ENCODE measurements at regions not wholly inside any gene's neighbourhood (a gene's known extent, or its start where the extent isn't known, plus 50 kb on each side); places are given as distances from the start of the nearest gene placed in this dataset.

- DNase-seq (no peak), ATAC-seq (ENCODE audit: low read depth in 2 of 2) (no peak)
- Mint-ChIP-seq H3K4me1 (peaks cover 0 to 5% (median 0%) of the 10 kb centered on the region in 4 donors), H3K27me3 (peaks cover 23% of the 10 kb centered on the region), H3K36me3 (no peaks in the 10 kb centered on the region), H3K9me3 (no peaks in the 10 kb centered on the region), H3K27ac (no peak overlapping the region), H3K4me3 (no peak overlapping the region)
- Histone ChIP-seq H3K36me3 (ENCODE audit: control insufficient read depth, insufficient read depth, low read length) (no peaks in the 10 kb centered on the region), H3K4me1 (ENCODE audit: control insufficient read depth, insufficient read depth, low read length, poor library complexity, severe bottlenecking) (no peaks in the 10 kb centered on the region), H3K9me3 (ENCODE audit: control insufficient read depth in 2 of 2, low read length in 2 of 2) (no peaks in the 10 kb centered on the region), H3K27me3 (ENCODE audit: control insufficient read depth, insufficient read depth, low read length) (no peaks in the 10 kb centered on the region), H3K4me3 (ENCODE audit: low read depth, low read length) (no peak overlapping the region), H3K27ac (ENCODE audit: insufficient read depth, low read length, poor library complexity, severe bottlenecking) (no peak overlapping the region)
These were observed 222.6 kb upstream of the GLRA1 start for GRCh38 chr5:152147286-152147685.

DNA sequence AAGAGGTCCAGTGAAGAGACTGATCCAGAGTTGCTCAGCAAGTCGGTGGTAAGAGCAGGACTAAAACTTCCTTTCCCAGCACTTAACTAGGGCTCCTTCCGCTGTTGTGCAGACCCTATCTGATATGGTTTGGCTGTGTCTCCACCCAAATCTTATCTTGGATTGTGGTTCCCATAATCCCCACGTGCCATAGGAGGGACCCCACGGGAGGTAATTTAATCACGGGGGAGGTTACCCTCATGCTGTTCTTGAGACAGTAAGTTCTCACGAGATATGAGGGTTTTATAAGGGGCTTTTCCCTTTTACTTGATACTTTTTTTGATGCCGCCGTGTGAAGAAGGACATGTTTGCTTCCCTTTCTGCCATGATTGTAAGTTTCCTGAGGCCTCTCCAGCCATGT, 221.9 kb upstream of the GLRA1 start:
- H3K4me3 Mint-ChIP-seq, result no peak overlapping the region
- H3K4me1 Mint-ChIP-seq, result peaks cover 0 to 5% (median 0%) of the 10 kb centered on the region in 4 donors
- no peak for DNase-seq
- no peaks in the 10 kb centered on the region for H3K36me3 ChIP-seq (ENCODE audit: control insufficient read depth, insufficient read depth, low read length)
- H3K36me3 Mint-ChIP-seq, result no peaks in the 10 kb centered on the region
- no peaks in the 10 kb centered on the region for H3K27me3 ChIP-seq (ENCODE audit: control insufficient read depth, insufficient read depth, low read length)
- H3K27ac Mint-ChIP-seq, result no peak overlapping the region
- H3K4me1 ChIP-seq (ENCODE audit: control insufficient read depth, insufficient read depth, low read length, poor library complexity, severe bottlenecking), result no peaks in the 10 kb centered on the region
- no peak for ATAC-seq (ENCODE audit: low read depth in 2 of 2)
- H3K27ac ChIP-seq (ENCODE audit: insufficient read depth, low read length, poor library complexity, severe bottlenecking), result no peak overlapping the region
- H3K9me3 ChIP-seq (ENCODE audit: control insufficient read depth in 2 of 2, low read length in 2 of 2), result no peaks in the 10 kb centered on the region
- H3K27me3 Mint-ChIP-seq, result peaks cover 22% of the 10 kb centered on the region
- H3K4me3 ChIP-seq (ENCODE audit: low read depth, low read length), result no peak overlapping the region
- no peaks in the 10 kb centered on the region for H3K9me3 Mint-ChIP-seq

- no peaks in the 10 kb centered on the region for H3K36me3 ChIP-seq (ENCODE audit: control insufficient read depth, insufficient read depth, low read length)
- H3K27ac ChIP-seq (ENCODE audit: insufficient read depth, low read length, poor library complexity, severe bottlenecking), result no peak overlapping the region
- no peaks in the 10 kb centered on the region for H3K4me1 ChIP-seq (ENCODE audit: control insufficient read depth, insufficient read depth, low read length, poor library complexity, severe bottlenecking)
- no peaks in the 10 kb centered on the region for H3K9me3 ChIP-seq (ENCODE audit: control insufficient read depth in 2 of 2, low read length in 2 of 2)
- H3K4me3 ChIP-seq (ENCODE audit: low read depth, low read length), result no peak overlapping the region
- Mint-ChIP-seq H3K9me3 (no peaks in the 10 kb centered on the region), H3K27me3 (peaks cover 11% of the 10 kb centered on the region), H3K4me3 (no peak overlapping the region), H3K27ac (no peak overlapping the region), H3K4me1 (peaks cover 0 to 5% (median 0%) of the 10 kb centered on the region in 4 donors), H3K36me3 (no peaks in the 10 kb centered on the region)
- ATAC-seq (ENCODE audit: low read depth in 2 of 2), result no peak
- H3K27me3 ChIP-seq (ENCODE audit: control insufficient read depth, insufficient read depth, low read length), result no peaks in the 10 kb centered on the region
- no peak for DNase-seq
These were observed 219.9 kb upstream of the GLRA1 start for GRCh38 chr5:152144556-152144955.

GRCh38 chr5:152144030-152144429, 219.4 kb upstream of the GLRA1 start:
- H3K4me1 Mint-ChIP-seq, result peaks cover 0 to 5% (median 0%) of the 10 kb centered on the region in 4 donors
- no peaks in the 10 kb centered on the region for H3K4me1 ChIP-seq (ENCODE audit: control insufficient read depth, insufficient read depth, low read length, poor library complexity, severe bottlenecking)
- ATAC-seq (ENCODE audit: low read depth in 2 of 2), result no peak

DNA sequence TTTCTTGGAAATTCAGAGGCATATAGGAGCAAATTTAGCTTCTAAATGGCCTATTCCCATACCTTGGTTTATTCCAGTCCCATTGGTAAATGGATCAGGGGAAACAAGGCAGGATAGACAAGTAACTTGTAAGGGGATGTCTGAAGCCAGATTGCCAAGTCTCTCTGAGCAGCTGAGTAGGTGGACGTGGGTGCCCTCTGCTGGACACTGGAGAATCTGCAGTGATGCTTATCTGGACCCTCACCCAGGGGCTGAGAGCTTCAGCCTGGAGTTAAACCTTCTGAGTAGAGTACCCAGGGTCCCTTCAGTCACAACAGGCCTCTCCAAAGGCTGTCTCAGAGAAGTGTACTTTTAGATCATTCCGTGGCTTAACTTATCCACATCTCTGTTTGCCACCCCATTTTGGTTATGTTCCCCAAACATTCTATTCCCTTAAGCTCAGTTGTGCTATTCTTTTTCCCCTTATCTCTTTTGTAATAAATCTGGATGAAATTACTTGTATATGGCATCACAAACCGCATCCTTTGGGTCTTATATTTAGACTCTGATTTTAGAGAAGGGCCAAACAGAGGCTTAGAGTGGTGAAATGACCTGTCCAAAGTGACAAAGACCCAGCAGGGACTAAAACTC, 218.3 kb upstream of the GLRA1 start:
- Mint-ChIP-seq H3K27ac (no peak overlapping the region), H3K36me3 (no peaks in the 10 kb centered on the region), H3K4me3 (no peak overlapping the region), H3K9me3 (no peaks in the 10 kb centered on the region), H3K4me1 (peaks cover 0 to 5% (median 0%) of the 10 kb centered on the region in 4 donors), H3K27me3 (peaks cover 11% of the 10 kb centered on the region)
- H3K9me3 ChIP-seq (ENCODE audit: control insufficient read depth in 2 of 2, low read length in 2 of 2), result no peaks in the 10 kb centered on the region
- peak; percentile 59 to 67 for ATAC-seq (ENCODE audit: low read depth in 2 of 2)
- H3K27ac ChIP-seq (ENCODE audit: insufficient read depth, low read length, poor library complexity, severe bottlenecking), result no peak overlapping the region
- H3K4me3 ChIP-seq (ENCODE audit: low read depth, low read length), result no peak overlapping the region
- no peaks in the 10 kb centered on the region for H3K36me3 ChIP-seq (ENCODE audit: control insufficient read depth, insufficient read depth, low read length)
- H3K27me3 ChIP-seq (ENCODE audit: control insufficient read depth, insufficient read depth, low read length), result no peaks in the 10 kb centered on the region
- DNase-seq, result peak; percentile 44 to 71 (median 70)
- no peaks in the 10 kb centered on the region for H3K4me1 ChIP-seq (ENCODE audit: control insufficient read depth, insufficient read depth, low read length, poor library complexity, severe bottlenecking)

More at GRCh38 chr5:152144030-152144429, 219.4 kb upstream of the GLRA1 start:
- Mint-ChIP-seq H3K27me3 (peaks cover 11% of the 10 kb centered on the region), H3K36me3 (no peaks in the 10 kb centered on the region), H3K27ac (no peak overlapping the region), H3K9me3 (no peaks in the 10 kb centered on the region), H3K4me3 (no peak overlapping the region)
- Histone ChIP-seq H3K36me3 (ENCODE audit: control insufficient read depth, insufficient read depth, low read length) (no peaks in the 10 kb centered on the region), H3K4me3 (ENCODE audit: low read depth, low read length) (no peak overlapping the region), H3K9me3 (ENCODE audit: control insufficient read depth in 2 of 2, low read length in 2 of 2) (no peaks in the 10 kb centered on the region), H3K27me3 (ENCODE audit: control insufficient read depth, insufficient read depth, low read length) (no peaks in the 10 kb centered on the region), H3K27ac (ENCODE audit: insufficient read depth, low read length, poor library complexity, severe bottlenecking) (no peak overlapping the region)
- no peak for DNase-seq

DNA sequence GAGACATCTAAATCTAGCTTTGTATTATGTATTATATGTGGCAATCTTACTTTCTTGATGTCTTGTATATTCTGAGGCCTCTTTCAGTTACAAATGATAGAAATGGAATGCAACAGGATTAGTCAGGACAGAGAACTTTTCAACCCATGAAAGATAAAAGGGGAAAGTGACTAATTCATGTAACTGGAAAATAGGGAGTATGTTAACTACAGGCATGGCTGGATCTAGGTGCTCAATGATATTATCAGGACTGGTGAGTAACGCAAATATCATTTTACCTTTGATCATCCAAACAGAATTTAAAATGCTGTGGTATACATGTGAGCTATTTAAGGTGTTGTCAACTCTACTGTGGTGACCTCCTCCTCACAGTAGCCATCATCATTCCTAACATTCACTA, 215.7 kb upstream of the GLRA1 start:
- DNase-seq, result no peak
- no peaks in the 10 kb centered on the region for H3K4me1 Mint-ChIP-seq
- Histone ChIP-seq H3K4me1 (ENCODE audit: control insufficient read depth, insufficient read depth, low read length, poor library complexity, severe bottlenecking) (no peaks in the 10 kb centered on the region), H3K27me3 (ENCODE audit: control insufficient read depth, insufficient read depth, low read length) (no peaks in the 10 kb centered on the region), H3K4me3 (ENCODE audit: low read depth, low read length) (no peak overlapping the region), H3K9me3 (ENCODE audit: control insufficient read depth in 2 of 2, low read length in 2 of 2) (no peaks in the 10 kb centered on the region), H3K36me3 (ENCODE audit: control insufficient read depth, insufficient read depth, low read length) (no peaks in the 10 kb centered on the region), H3K27ac (ENCODE audit: insufficient read depth, low read length, poor library complexity, severe bottlenecking) (no peak overlapping the region)
- peaks cover 4% of the 10 kb centered on the region for H3K27me3 Mint-ChIP-seq
- ATAC-seq (ENCODE audit: low read depth in 2 of 2), result no peak
- H3K9me3 Mint-ChIP-seq, result peaks cover 0 to 2% (median 0%) of the 10 kb centered on the region in 7 donors
- no peak overlapping the region for H3K4me3 Mint-ChIP-seq
- no peaks in the 10 kb centered on the region for H3K36me3 Mint-ChIP-seq
- H3K27ac Mint-ChIP-seq, result no peak overlapping the region

GRCh38 chr5:152137063-152137462, 212.4 kb upstream of the GLRA1 start:
- Mint-ChIP-seq H3K4me3 (no peak overlapping the region), H3K4me1 (peaks cover 0 to 3% (median 1%) of the 10 kb centered on the region in 4 donors), H3K9me3 (peaks cover 0 to 2% (median 0%) of the 10 kb centered on the region in 7 donors), H3K27me3 (no peaks in the 10 kb centered on the region), H3K27ac (no peak overlapping the region), H3K36me3 (no peaks in the 10 kb centered on the region)
- Histone ChIP-seq H3K4me1 (ENCODE audit: control insufficient read depth, insufficient read depth, low read length, poor library complexity, severe bottlenecking) (no peaks in the 10 kb centered on the region), H3K4me3 (ENCODE audit: low read depth, low read length) (no peak overlapping the region), H3K9me3 (ENCODE audit: control insufficient read depth in 2 of 2, low read length in 2 of 2) (no peaks in the 10 kb centered on the region), H3K27ac (ENCODE audit: insufficient read depth, low read length, poor library complexity, severe bottlenecking) (no peak overlapping the region), H3K36me3 (ENCODE audit: control insufficient read depth, insufficient read depth, low read length) (no peaks in the 10 kb centered on the region), H3K27me3 (ENCODE audit: control insufficient read depth, insufficient read depth, low read length) (no peaks in the 10 kb centered on the region)
- ATAC-seq (ENCODE audit: low read depth in 2 of 2) (no peak), DNase-seq (no peak)

GRCh38 chr5:152136321-152136720, 211.7 kb upstream of the GLRA1 start:
- no peak overlapping the region for H3K4me3 Mint-ChIP-seq
- no peaks in the 10 kb centered on the region for H3K27me3 Mint-ChIP-seq

More at GRCh38 chr5:152136321-152136720, 211.7 kb upstream of the GLRA1 start:
- H3K27me3 ChIP-seq (ENCODE audit: control insufficient read depth, insufficient read depth, low read length), result no peaks in the 10 kb centered on the region
- Mint-ChIP-seq H3K9me3 (peaks cover 0 to 2% (median 0%) of the 10 kb centered on the region in 7 donors), H3K4me1 (peaks cover 0 to 3% (median 1%) of the 10 kb centered on the region in 4 donors), H3K36me3 (no peaks in the 10 kb centered on the region), H3K27ac (peak overlapping the region in 1 of 3 donors; percentile 50)
- DNase-seq, result no peak
- H3K4me3 ChIP-seq (ENCODE audit: low read depth, low read length), result no peak overlapping the region
- no peaks in the 10 kb centered on the region for H3K9me3 ChIP-seq (ENCODE audit: control insufficient read depth in 2 of 2, low read length in 2 of 2)
- H3K27ac ChIP-seq (ENCODE audit: insufficient read depth, low read length, poor library complexity, severe bottlenecking), result no peak overlapping the region
- ATAC-seq (ENCODE audit: low read depth in 2 of 2), result no peak
- H3K4me1 ChIP-seq (ENCODE audit: control insufficient read depth, insufficient read depth, low read length, poor library complexity, severe bottlenecking), result no peaks in the 10 kb centered on the region
- no peaks in the 10 kb centered on the region for H3K36me3 ChIP-seq (ENCODE audit: control insufficient read depth, insufficient read depth, low read length)

Data from CD4-positive, CD25-positive, alpha-beta regulatory T cell (primary cell).